GM12873 (cell line): ENCODE measurements at regions not wholly inside any gene's neighbourhood (a gene's known extent, or its start where the extent isn't known, plus 50 kb on each side); places are given as distances from the start of the nearest gene placed in this dataset.

ENCODE experiments used
- TF ChIP-seq, protein P1 (sequence below): IDR thresholded peaks from 2 replicates; pipeline ENCODE4 v1.5.1; 2012; ENCODE audit warnings: low read depth, mild to moderate bottlenecking, moderate library complexity, low read length, control low read depth; ENCODE audit not compliant: insufficient read depth; ENCODE audit errors: missing control alignments

DNA sequence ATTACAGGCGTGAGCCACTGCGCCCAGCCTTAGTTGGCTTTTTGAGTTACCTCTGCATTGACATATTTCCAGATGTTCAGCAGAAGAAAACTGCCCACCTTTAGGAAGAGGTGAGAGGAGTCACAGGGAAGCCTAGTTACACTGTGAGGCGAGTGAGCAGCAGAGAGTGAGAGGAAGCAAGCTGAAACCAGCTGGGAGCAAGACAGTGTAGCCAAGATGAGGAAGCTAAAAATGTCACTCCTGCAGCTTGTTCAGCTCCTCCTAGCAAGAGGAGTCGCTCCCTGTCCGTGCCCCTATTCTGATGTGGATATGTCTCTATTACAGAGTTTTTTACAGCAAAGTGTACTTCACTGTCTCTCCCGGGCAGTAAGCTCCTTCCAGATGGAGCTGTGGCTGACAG is 127.6 kb downstream of the GXYLT1 start:
- TF ChIP-seq, protein P1, sequence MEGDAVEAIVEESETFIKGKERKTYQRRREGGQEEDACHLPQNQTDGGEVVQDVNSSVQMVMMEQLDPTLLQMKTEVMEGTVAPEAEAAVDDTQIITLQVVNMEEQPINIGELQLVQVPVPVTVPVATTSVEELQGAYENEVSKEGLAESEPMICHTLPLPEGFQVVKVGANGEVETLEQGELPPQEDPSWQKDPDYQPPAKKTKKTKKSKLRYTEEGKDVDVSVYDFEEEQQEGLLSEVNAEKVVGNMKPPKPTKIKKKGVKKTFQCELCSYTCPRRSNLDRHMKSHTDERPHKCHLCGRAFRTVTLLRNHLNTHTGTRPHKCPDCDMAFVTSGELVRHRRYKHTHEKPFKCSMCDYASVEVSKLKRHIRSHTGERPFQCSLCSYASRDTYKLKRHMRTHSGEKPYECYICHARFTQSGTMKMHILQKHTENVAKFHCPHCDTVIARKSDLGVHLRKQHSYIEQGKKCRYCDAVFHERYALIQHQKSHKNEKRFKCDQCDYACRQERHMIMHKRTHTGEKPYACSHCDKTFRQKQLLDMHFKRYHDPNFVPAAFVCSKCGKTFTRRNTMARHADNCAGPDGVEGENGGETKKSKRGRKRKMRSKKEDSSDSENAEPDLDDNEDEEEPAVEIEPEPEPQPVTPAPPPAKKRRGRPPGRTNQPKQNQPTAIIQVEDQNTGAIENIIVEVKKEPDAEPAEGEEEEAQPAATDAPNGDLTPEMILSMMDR: no peak

DNA sequence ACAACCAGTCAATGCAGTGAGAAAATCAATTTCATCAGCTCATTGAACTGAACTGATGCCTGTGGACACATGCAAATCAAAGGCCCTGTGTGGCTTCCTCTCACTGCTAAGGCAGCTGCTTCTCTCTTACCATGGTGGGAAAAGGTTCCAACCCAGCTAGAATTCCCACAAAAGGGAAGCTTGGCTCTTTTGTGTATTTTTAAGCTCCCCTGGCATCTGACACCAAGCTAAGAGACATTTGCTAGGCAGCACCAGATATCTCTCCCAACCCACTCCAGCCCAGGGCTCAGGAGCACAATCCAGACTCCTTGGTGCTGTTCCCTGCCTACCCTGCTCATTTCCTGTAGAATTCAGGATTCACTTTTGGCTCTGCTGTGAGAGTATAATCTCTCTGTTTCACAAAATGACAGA is 129.6 kb downstream of the GXYLT1 start:
- TF ChIP-seq, protein P1: no peak

DNA sequence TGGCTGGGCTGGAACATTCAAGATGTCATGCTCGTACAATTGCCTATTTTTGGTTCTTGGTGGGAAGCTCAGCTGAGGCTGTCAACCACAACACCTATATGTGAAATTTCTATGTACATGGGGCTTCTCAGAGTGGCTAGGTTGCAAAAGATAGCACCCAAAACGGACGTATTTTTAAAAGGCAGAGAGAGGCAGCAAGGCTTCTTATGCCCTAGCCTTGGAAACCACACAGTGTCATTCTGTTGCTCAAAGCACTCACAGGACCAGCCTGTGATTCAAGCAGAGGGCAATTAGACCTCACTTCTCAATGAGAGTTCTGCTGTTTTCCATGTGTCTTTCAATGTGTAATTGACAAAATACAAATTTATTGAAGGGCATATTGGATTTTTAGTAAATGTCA is 134.0 kb downstream of the GXYLT1 start:
- TF ChIP-seq, protein P1: no peak

DNA sequence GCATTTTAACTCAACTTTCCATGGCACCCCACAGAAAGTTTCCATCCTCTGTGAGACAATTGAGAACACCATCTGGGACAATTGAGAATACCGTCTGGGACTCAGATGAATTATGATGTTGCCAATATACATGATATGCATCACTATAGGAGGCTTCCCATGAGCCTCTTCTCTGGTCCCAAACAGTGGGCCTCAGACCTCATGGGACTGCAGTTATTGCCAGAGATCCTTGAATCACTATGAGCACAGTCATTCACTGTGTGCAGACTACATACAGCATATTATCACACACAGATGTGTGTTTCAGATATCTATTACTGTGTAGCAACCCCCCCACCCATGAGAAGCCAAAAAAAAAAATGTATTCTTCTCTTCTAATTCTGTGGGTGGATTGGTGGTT is 134.4 kb downstream of the GXYLT1 start:
- TF ChIP-seq, protein P1: no peak

DNA sequence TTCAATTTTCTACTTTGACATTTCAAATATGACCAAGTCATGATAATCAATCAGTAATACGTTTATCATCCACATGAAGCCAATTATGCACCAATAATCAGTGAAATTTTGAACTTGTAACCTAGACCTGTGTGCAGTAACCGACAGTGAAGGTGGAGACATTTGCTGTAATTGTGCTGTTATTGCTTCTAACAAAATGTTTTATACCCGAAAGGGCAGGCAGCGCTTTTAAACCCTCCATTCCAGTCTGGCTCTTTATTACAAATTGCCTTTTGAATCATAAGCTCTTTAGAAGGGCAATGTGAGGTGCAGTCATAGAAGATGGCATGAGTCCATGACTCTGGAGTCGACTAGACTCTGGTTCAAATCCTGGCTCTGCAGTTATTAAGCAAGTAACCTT is 135.7 kb downstream of the GXYLT1 start:
- TF ChIP-seq, protein P1: no peak

DNA sequence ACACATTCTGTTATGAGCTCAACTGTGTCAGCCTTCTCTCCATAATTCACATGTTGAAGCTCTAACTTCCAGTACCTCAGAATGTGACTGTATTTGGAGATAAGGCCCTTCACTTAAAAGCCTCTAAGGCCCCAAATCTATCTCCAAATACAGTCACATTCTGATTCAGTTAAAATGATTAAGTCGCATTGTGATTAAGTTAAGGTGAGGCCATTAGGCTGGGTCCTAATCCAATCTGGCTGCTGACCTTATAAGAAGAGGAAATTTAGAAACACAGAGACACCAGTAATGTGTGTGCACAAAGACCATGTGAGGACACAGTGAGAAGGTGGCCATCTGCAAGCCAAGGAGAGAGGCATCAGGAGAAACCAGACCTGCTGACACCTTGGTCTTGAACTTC is 141.6 kb downstream of the GXYLT1 start:
- TF ChIP-seq, protein P1: no peak

DNA sequence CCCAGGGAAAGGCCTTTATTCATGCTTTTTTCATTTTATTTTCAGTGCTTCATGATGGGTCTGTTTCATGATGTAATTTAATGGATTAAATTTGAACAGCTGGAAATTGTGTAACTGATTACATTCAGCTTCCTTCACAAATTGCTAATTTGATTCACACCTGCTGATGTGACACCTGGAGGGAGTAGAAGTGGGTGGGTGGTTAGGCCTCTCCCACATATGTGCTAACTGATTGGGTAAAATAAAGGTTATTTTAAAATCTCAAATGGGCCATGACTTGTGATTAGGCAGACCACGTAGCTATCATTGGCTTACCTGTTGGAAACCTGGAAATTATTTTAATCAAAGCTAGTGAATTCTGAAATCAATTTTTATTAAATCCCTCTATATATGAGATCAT is 142.1 kb downstream of the GXYLT1 start:
- TF ChIP-seq, protein P1: no peak
